Left kidney (tissue), 1 donor: ENCODE measurements at regions not wholly inside any gene's neighbourhood (a gene's known extent, or its start where the extent isn't known, plus 50 kb on each side); places are given as distances from the start of the nearest gene placed in this dataset.

Source experiments
- DNase-seq: peaks from one replicate; pipeline ENCODE4 v3.0.0-alpha.2; 2013

GRCh38 chr2:12207491-12207890 is 461.1 kb downstream of the LPIN1 start:
- no peak for DNase-seq

GRCh38 chr2:12210016-12210933 is 463.8 kb downstream of the LPIN1 start:
- no peak for DNase-seq

GRCh38 chr2:12211326-12212175 is 465.1 kb downstream of the LPIN1 start:
- DNase-seq: no peak

DNA sequence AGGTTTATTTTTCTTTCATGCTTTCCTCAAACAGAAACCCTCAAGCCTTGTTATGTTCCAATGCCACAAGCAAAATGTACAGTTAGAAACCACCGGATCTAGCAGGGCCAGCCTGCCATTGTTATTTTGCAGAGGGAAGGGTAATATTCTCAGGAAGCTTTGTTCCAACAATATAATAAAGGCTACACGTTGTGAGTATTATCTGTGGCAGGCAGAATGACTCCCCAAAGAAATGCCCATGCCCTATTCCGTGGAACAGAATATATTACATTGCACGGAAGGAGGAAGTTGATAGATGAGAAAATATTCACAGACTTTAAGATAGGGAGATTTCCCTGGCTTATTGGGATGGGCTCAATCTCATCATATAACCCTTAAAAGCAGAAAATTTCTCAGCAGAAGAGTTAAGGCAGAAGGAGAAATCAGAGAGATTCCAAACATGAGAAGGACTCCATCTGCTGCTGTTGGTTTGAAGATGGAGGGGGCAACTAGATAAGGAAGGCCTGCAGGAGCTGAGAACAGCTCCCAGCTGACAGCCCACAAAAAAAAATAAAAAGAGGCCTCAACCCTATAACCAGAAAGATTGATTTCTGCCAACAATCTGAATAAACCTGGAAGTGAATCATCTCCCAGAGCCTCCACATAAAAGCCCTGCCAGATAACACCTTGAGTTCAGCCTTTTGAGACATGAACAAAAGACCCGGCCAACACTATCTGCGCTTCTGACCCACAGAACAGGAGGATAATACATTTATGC is 466.6 kb downstream of the LPIN1 start:
- no peak for DNase-seq

DNA sequence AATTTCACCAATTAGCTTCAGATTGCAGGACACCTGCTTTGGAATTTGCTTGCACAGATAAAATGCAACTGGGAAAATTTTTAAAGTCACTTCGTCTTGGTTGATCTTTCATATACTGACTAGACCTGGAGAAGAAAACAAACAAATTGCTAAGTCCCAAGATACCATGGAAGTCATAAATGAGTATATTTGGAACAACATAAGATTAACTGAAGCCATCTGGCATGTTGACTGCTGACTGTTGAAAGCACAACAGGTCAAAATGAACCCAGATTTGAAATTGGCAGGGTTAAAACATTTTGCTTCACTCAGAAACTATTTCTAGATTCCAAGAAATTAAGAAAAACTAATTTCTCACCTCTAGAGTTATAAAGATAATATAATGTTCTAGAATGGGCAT is 470.7 kb downstream of the LPIN1 start:
- DNase-seq: no peak

DNA sequence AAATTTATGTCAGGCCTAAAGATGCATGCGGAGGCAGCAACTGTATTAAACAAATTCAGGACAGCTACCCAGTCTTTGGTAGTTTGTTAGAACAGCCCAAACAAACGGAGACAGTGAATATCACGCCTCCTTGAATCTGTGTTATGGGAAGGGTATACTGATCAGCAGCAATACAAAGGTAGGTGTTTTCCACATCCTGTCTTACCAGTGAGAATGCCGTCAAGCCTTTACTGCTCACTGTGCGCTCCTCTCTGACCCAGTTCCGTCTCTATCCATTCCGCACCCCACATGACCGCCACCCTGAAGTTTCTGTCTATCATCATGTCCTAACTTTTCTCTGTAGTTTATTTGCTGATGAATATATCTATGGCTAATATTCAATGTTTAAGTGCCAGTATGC is 473.3 kb downstream of the LPIN1 start:
- no peak for DNase-seq

- DNase-seq: no peak
Observed at GRCh38 chr2:12221584-12221983, 475.2 kb downstream of the LPIN1 start.

- no peak for DNase-seq
Observed at GRCh38 chr2:12222554-12222953, 476.1 kb downstream of the LPIN1 start.

DNA sequence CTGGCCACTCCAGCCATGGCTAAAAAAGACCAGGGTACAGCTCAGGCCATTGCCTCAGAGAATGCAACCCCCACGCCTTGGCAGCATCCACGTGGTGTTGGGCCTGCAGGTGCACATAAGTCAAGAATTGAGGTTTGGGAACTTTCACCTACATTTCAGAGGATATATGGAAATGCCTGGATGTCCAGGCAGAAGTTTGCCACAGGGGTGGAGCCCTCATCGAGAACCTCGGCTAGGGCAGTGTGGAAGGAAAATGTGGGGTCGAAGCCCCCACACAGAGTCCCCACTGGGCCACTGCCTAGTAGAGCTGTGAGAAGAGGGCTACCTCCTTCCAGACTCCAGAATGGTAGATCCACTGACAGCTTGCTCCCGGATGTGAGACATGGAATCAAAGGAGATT is 477.3 kb downstream of the LPIN1 start:
- no peak for DNase-seq

- no peak for DNase-seq
Observed at GRCh38 chr2:12226653-12227052, 480.2 kb downstream of the LPIN1 start.

GRCh38 chr2:12227941-12228608 is 481.6 kb downstream of the LPIN1 start:
- no peak for DNase-seq

GRCh38 chr2:12231288-12231687 is 484.9 kb downstream of the LPIN1 start:
- DNase-seq: no peak

DNA sequence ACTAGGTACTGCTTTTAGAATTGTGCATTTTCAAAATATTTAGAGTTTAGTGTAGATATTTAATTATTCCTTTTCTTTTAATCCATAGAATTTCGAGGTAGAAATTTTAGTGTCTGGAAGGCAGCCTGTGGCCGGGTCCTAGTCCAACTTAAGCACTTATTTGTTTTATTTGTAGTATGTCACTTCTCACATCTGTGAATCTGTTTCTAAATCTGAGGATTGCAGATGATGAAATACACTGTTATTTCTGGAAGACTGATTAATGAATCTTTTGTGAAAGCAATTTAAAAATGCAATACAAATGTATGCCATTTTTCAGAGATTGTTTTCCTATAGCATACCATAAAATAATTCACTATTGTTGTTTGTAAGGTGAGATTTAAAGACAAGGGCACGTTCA is 483.9 kb upstream of the TRIB2 start:
- DNase-seq: no peak

- DNase-seq: no peak
Observed at GRCh38 chr2:12236136-12236844, 480.4 kb upstream of the TRIB2 start.

- no peak for DNase-seq
Observed at GRCh38 chr2:12240206-12240605, 476.5 kb upstream of the TRIB2 start.

- no peak for DNase-seq
Observed at GRCh38 chr2:12243381-12243780, 473.4 kb upstream of the TRIB2 start.

- DNase-seq: no peak
Observed at GRCh38 chr2:12244070-12244469, 472.7 kb upstream of the TRIB2 start.

- DNase-seq: no peak
Observed at GRCh38 chr2:12251121-12251520, 465.6 kb upstream of the TRIB2 start.

- no peak for DNase-seq
Observed at GRCh38 chr2:12251749-12252148, 465.0 kb upstream of the TRIB2 start.

DNA sequence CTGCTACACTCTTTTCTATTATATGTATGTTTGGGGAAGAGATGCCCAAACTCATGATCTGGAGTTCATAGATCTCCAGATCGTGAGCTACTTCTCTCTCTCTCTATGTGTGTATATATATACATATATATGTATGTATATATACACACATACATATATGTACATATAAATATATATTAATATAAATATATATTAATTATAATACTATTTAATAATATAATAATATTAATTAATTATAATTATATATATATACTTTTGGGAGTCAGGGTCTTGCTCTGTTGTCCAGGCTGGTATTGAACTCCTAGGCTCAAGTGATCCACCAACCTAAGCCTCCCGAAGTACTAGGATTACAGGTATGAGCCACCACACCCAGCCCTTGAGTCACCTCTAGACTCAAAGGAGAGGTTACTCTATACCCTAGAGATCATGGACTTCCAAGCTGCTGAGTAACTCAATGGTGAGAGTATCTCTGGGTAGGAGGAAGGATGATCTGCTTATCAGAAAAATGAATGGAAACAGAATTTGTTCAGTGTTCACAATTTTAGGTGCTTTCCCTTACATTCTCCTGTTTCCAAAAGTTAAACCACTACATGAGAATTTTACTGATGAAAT is 463.5 kb upstream of the TRIB2 start:
- no peak for DNase-seq
